GM12872 (cell line): ENCODE measurements at regions not wholly inside any gene's neighbourhood (a gene's known extent, or its start where the extent isn't known, plus 50 kb on each side); places are given as distances from the start of the nearest gene placed in this dataset.

Experiments used
- TF ChIP-seq, protein P1 (sequence below): IDR thresholded peaks from 3 replicates; pipeline ENCODE4 v1.5.1; 2011; ENCODE audit warnings: low read depth, mild to moderate bottlenecking, low read length, moderate library complexity; ENCODE audit not compliant: insufficient read depth

DNA sequence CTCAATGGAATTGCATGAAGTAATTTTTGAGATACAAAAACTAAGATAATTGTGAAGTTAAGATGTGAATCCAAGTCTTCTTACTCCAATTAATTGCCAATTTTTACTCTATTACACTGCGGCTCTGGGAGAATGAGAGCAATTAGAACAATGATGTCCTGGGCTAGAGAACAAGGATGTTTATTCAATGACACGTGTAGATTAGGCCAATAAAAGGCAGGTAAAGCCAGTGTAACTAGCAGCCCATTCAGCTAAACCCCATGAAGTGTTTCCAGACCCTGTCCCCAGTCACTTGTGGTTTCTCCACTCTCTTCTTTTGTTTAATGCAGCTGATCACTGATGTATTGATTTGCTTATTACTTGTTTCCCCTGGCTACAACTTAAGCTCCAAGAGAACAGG lies 381.1 kb upstream of the ARHGEF26 start:
- TF ChIP-seq, protein P1, sequence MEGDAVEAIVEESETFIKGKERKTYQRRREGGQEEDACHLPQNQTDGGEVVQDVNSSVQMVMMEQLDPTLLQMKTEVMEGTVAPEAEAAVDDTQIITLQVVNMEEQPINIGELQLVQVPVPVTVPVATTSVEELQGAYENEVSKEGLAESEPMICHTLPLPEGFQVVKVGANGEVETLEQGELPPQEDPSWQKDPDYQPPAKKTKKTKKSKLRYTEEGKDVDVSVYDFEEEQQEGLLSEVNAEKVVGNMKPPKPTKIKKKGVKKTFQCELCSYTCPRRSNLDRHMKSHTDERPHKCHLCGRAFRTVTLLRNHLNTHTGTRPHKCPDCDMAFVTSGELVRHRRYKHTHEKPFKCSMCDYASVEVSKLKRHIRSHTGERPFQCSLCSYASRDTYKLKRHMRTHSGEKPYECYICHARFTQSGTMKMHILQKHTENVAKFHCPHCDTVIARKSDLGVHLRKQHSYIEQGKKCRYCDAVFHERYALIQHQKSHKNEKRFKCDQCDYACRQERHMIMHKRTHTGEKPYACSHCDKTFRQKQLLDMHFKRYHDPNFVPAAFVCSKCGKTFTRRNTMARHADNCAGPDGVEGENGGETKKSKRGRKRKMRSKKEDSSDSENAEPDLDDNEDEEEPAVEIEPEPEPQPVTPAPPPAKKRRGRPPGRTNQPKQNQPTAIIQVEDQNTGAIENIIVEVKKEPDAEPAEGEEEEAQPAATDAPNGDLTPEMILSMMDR, result no peak

DNA sequence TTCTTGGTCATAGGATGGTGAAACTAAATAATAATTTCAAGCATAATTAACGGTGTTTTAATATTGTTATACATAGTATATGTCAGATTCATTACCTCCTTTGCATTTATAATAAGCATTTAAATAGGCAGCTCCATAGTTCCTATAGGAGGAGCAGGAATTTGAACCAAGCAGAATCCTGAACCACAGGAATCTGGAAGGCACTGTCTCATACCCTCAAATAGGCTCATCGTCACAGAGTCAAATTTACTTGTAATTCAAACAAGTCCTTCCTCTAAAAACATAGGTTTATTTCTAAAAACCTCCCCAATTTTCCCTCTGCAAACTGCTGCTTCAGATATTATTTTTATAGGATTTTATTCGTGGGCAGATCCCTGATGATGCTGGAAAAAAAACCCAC lies 376.3 kb upstream of the ARHGEF26 start:
- TF ChIP-seq, protein P1, result no peak

DNA sequence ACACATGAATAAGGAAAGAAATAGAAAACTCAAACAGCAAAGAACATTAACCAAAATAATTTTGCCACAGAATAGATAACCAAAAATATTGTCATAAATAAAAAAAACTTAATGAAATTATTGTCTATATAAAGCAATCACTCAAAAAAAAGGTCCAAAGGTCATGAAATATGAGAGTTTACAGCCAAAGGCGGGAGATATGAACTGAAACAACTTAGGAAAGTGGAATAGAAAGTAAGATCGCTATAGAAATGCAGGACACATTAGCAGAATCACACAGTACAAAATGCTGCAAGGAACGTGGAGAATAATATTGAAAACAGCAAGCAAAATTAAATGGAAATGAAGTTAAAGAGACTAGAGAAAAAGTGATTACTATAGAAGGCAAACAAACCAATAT lies 375.0 kb upstream of the ARHGEF26 start:
- TF ChIP-seq, protein P1, result no peak

DNA sequence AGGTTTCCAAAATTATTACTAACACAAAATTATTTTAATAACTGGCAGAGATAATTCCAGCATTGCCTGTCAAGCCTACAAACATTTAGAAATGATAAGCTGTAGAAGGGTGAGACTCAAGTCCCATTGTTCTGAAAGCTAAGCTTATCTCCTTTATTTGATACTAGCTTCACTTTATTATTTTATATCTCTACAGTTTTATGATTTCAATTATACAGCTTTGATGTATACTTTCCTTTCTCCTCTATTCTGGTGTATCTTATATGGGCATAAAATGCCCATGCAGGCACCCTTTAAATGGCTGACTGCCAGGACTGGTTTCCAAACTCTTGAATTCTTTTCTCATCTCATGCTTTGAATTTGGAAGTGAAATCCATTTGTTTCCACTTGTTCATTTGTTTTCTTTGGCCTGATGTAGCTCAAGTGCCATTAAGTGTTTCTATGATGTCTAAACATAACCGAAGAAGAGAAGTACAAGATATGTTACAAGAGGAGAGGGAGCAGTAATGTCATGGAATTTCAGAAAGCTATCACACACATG lies 372.1 kb upstream of the ARHGEF26 start:
- TF ChIP-seq, protein P1, result no peak

DNA sequence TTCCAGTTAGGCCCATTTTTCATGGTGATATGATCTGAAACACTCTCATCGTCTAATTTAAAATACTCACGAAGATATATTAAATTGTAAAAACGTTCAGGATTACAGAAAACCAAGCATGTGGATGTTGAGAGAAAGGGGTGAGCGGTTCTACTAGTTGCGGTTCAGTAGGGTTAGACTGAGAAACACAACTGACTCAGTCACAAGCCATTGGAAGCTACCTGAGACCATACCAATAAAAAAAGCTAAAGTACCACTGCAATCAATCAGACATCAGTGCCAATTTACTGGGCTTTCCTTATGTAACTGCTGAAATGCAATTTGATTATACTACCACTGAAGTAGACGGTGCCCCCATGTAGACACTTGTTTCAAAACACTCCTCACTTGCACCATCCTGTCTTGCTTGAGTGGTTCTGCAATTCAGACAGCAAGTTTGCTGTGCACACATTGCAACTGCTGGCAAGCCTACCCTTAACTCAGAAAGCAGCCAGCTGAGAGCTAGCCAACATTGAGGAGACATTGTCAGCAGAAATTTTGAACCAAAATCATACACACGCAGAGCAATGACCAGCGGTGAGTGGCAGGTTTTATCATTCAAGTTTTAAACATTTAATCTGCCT lies 368.7 kb upstream of the ARHGEF26 start:
- TF ChIP-seq, protein P1, result no peak

DNA sequence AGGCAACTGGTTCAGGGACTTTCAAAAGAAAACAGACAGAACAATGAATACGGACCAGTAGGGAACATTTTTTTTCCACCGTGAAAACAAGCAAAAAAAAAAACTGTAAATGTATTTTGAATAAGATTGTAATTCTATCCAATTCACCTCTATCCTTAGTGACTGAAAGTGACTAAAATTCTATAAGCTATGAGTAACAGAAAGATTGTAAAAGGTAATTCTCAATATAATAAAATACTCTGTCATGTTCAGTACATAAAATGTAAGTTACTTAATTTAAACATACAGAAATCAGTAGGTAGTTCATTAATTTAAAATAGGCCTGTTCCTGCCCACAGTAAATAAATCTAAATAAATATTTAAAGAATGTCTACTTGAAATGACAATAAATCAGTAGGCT lies 368.2 kb upstream of the ARHGEF26 start:
- TF ChIP-seq, protein P1, result no peak

DNA sequence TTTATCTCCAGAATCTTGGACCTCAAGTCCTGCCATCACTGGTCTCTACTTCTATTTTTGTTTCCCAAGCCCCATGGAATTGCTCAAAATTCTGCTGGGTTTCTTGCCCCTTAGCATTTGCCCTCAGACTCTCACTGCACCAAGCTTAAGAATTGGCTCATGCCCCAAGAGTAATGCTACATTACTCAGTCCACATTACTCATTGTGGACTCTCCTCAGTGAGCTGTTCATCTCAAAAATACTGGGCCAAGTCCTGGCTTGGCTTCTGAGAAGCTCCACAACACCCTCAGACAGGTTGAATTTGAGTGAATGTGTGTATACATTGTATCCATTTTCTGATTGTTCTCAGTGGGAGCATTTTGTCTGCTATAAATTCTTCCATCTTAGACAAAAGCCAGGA lies 364.4 kb upstream of the ARHGEF26 start:
- TF ChIP-seq, protein P1, result no peak
